ENCODE measurements at regions not wholly inside any gene's neighbourhood (a gene's known extent, or its start where the extent isn't known, plus 50 kb on each side); places are given as distances from the start of the nearest gene placed in this dataset.

- DNase-seq (ENCODE audit: low read depth, low spot score), result no peak
- TF ChIP-seq CTCF (IDR thresholded peaks at IDR 0.05; ENCODE audit: low read depth, low read length), result no peak
- H3K4me3 ChIP-seq (ENCODE audit: low read depth, low read length), result no peak overlapping the region
- in situ Hi-C loops (cut with HindIII; ENCODE audit: low sequenced_read_pairs), result no loop called here
Observed at GRCh38 chr20:5376228-5376627, 59.5 kb upstream of the PROKR2 start.

GRCh38 chr20:5374171-5374570, 57.4 kb upstream of the PROKR2 start:
- no peak overlapping the region for H3K4me3 ChIP-seq (ENCODE audit: low read depth, low read length)
- no peak for TF ChIP-seq CTCF (IDR thresholded peaks at IDR 0.05; ENCODE audit: low read depth, low read length)
- no peak for DNase-seq (ENCODE audit: low read depth, low spot score)
- in situ Hi-C loops (cut with HindIII; ENCODE audit: low sequenced_read_pairs), result no loop called here

- no peak for DNase-seq (ENCODE audit: low read depth, low spot score)
- H3K4me3 ChIP-seq (ENCODE audit: low read depth, low read length), result no peak overlapping the region
- in situ Hi-C loops (cut with HindIII; ENCODE audit: low sequenced_read_pairs), result no loop called here
- TF ChIP-seq CTCF (IDR thresholded peaks at IDR 0.05; ENCODE audit: low read depth, low read length), result no peak
Observed at GRCh38 chr20:5372371-5372770, 55.6 kb upstream of the PROKR2 start.

- in situ Hi-C loops (cut with HindIII; ENCODE audit: low sequenced_read_pairs), result no loop called here
- TF ChIP-seq CTCF (IDR thresholded peaks at IDR 0.05; ENCODE audit: low read depth, low read length), result no peak
- H3K4me3 ChIP-seq (ENCODE audit: low read depth, low read length), result no peak overlapping the region
- no peak for DNase-seq (ENCODE audit: low read depth, low spot score)
Observed at GRCh38 chr20:5369629-5370028, 52.9 kb upstream of the PROKR2 start.
